Omental fat pad (tissue), 3 donors: ENCODE measurements at regions not wholly inside any gene's neighbourhood (a gene's known extent, or its start where the extent isn't known, plus 50 kb on each side); places are given as distances from the start of the nearest gene placed in this dataset.
"Not testable (repeated sequence)": the region's sequence is repeated elsewhere in the genome, so short reads cannot be mapped to it uniquely, and the experiment has no call there.

Experiments
- ATAC-seq: fragments of 150-250 bp; one replicate; pipeline ENCODE4 v1.9.1; 2016; ENCODE audit warnings: mild to moderate bottlenecking, moderate library complexity; ENCODE audit not compliant: low FRiP score
- DNase-seq: peaks from one replicate; pipeline ENCODE4 v3.0.0-alpha.2; 2019; ENCODE audit warnings: low spot score
- CTCF ChIP-seq, 3 donors: fragments of 450-650 bp; IDR thresholded peaks; one replicate each; pipeline ENCODE4 v1.5.1; 2016 to 2017; ENCODE audit warnings: antibody characterized with exemption in 3 of 3, mild to moderate bottlenecking in 3 of 3, moderate library complexity in 2 of 3

- no peak for ATAC-seq
Measured at GRCh38 chr1:38487396-38487795, 372.2 kb downstream of the RRAGC start.

GRCh38 chr1:38486085-38486484, 373.5 kb downstream of the RRAGC start:
- TF ChIP-seq CTCF (IDR thresholded peaks at IDR 0.05), result no peak
- ATAC-seq, result no peak
- DNase-seq, result no peak

More at GRCh38 chr1:38487396-38487795, 372.2 kb downstream of the RRAGC start:
- TF ChIP-seq CTCF (IDR thresholded peaks at IDR 0.05), result no peak
- DNase-seq, result no peak

- ATAC-seq (no peak), DNase-seq (no peak)
- no peak for TF ChIP-seq CTCF (IDR thresholded peaks at IDR 0.05)
Measured at GRCh38 chr1:38481871-38482826, 377.4 kb downstream of the RRAGC start.

GRCh38 chr1:38479662-38480061, 379.9 kb downstream of the RRAGC start:
- not testable (repeated sequence) for ATAC-seq, DNase-seq

GRCh38 chr1:38477811-38478210, 381.8 kb downstream of the RRAGC start:
- no peak for TF ChIP-seq CTCF (IDR thresholded peaks at IDR 0.05)
- ATAC-seq (no peak), DNase-seq (no peak)

- TF ChIP-seq CTCF (IDR thresholded peaks at IDR 0.05), result no peak
- no peak for DNase-seq
- no peak for ATAC-seq
Measured at GRCh38 chr1:38476850-38477178, 382.8 kb downstream of the RRAGC start.

- ATAC-seq (no peak), DNase-seq (no peak)
- TF ChIP-seq CTCF (IDR thresholded peaks at IDR 0.05), result no peak
Measured at GRCh38 chr1:38476111-38476849, 383.3 kb downstream of the RRAGC start.
